Epithelial cell of esophagus (primary cell): ENCODE measurements at regions not wholly inside any gene's neighbourhood (a gene's known extent, or its start where the extent isn't known, plus 50 kb on each side); places are given as distances from the start of the nearest gene placed in this dataset.
A peak's percentile ranks its signal among the peaks of the same experiment; 100 is the strongest.

Source experiments
- DNase-seq: peaks from one replicate; pipeline ENCODE4 v3.0.0; 2010; ENCODE audit warnings: low read depth
- H3K4me3 ChIP-seq: 2 replicates; pipeline ENCODE4 v1.5.1; 2011; ENCODE audit warnings: mild to moderate bottlenecking, low read length, control low read depth
- CTCF ChIP-seq: IDR thresholded peaks from 2 replicates; pipeline ENCODE4 v1.5.1; 2011; ENCODE audit warnings: low read depth, mild to moderate bottlenecking, low read length, control low read depth, inconsistent platforms; ENCODE audit not compliant: insufficient read depth; ENCODE audit errors: missing control alignments

DNA sequence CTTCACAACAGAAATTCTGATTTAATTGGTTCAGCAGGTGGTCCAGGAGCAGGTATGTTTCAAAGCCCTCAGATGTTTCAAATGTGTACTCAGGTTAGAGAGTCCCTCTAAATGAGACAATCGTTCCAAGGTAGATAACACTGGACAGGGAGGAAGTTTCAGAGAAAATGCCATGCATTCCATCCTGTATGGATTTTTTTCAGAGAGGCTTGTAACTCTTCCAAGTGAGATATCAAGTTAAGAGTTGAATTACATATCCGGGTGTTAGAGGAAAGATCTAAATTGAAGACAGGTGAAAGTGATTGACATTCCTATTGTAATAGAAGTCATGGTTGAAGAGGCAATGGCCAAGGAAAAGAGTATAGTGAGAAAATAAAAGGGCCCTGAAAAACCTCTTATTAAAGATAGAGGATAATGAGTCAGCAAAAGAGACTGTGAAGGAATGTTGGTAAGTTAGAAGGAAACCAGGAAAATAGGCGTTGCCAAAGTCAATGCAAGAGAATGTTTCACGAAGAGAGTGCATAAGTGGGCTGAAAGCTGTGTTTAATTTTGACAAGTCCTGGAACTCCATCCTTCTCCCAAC is 105.8 kb downstream of the BMP4 start:
- no peak overlapping the region for H3K4me3 ChIP-seq
- peak; percentile 54 for DNase-seq
- no peak for TF ChIP-seq CTCF

DNA sequence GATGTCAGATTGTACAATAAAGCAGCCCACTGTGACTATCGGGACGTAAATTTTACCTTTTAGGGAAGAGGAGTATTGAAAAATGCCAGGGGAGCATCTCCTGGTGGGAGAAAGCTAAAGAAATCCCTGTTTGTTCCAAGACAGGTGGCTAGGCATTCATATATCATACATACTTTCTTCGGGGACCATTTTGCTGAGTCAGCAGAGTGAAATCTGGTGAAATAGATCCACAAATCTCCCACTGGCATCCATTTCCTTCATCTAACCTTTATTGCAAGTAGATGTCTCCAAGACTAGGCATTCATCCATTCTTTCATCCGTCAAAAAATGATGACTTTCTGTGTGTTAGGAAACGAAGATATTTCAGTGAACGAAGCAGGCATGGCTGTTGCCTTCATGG is 107.1 kb downstream of the BMP4 start:
- no peak for TF ChIP-seq CTCF
- no peak for DNase-seq
- no peak overlapping the region for H3K4me3 ChIP-seq

- no peak for DNase-seq
- no peak for TF ChIP-seq CTCF
- no peak overlapping the region for H3K4me3 ChIP-seq
These were observed 107.8 kb downstream of the BMP4 start for GRCh38 chr14:53848854-53849253.

- TF ChIP-seq CTCF = no peak
- no peak overlapping the region for H3K4me3 ChIP-seq
- DNase-seq = no peak
These were observed 108.7 kb downstream of the BMP4 start for GRCh38 chr14:53847881-53848280.

DNA sequence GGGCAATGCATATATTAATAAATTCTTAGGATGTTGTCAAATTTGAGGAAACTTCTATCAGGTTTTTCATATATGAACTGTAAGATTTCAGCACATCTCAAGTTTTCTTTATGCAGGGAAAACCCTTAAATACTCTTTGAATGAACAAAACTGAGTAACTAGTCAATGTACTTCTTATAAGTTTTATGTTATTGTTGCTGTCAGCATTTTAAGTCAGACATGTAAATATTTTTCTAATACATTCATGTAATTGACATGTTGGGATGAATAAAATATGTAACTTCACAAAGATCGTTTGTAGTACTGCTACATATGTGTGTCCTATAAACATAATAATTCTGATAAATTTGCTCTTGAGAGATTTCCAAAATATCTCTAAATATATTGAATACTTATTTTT is 109.6 kb downstream of the BMP4 start:
- TF ChIP-seq CTCF = no peak
- DNase-seq = no peak
- H3K4me3 ChIP-seq = no peak overlapping the region

DNA sequence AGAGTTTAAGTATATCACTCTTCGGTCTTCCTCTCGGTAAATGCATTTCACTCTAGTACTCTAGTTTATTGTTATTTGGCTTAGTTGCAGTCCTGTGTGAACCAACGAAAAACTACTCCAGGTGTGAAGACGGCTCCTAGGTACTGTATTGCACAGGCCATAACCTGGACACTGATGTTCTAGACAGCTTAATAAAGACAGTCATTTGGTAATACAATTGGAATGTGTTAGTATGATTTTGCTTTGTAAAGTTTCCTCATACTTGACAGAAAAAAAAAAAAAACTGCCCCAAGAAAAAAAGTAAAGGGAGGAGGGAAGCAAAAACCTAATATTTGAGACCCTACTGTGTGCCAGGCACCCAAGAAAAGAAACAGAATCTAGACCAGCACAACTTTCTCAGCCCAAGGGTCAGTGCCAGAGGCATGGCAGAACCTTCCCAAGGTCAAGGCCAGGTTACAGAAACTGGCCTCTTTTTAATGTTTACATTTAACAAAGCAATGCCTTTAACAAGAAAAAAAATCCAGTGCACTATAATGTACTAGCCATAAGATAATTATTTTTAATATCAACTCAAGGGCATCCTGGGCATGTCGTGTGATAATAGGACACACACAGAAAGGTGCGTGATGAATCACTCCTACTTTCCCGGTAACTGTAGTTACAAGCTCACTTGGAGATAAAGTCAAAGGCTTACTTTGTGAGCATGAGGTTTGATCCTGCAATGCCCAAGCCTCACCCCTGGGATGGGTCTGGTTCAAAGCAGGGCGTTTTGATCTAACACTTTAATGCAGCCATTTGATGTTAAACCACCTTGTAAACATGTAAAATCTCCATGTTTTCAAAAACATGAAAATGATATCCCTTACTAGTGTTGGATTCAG is 110.6 kb downstream of the BMP4 start:
- no peak for TF ChIP-seq CTCF
- no peak overlapping the region for H3K4me3 ChIP-seq
- peak; percentile 71 for DNase-seq

- DNase-seq = peak; percentile 73
- TF ChIP-seq CTCF = no peak
- no peak overlapping the region for H3K4me3 ChIP-seq
These were observed 113.7 kb downstream of the BMP4 start for GRCh38 chr14:53842938-53843337.
